Endothelial cell of umbilical vein (primary cell): ENCODE measurements at regions not wholly inside any gene's neighbourhood (a gene's known extent, or its start where the extent isn't known, plus 50 kb on each side); places are given as distances from the start of the nearest gene placed in this dataset.

Experiments
- BruUV-seq: library from RNA; stranded (reverse); fragments of 400-500 nt; replicated peaks from 2 replicates; lab custom pipeline; 2021; lab: Mats Ljungman, UMichigan
- CTCF ChIA-PET: fragments of 300-600, 350-600 bp; sonication (Branson Sonifier 250); formaldehyde crosslinking; loops from one replicate; lab custom pipeline; 2021; ENCODE audit warnings: antibody characterized with exemption, inconsistent platforms; lab: Charles Lee
- POLR2A ChIA-PET: fragments of 300-600, 350-600 bp; sonication (Branson Sonifier 250); formaldehyde crosslinking; loops from one replicate; lab custom pipeline; 2021; ENCODE audit warnings: antibody characterized with exemption, inconsistent platforms; lab: Charles Lee
- DNase-seq: peaks from one replicate; pipeline ENCODE4 v3.0.0-alpha.2; 2011; ENCODE audit warnings: low read depth, low spot score
- FAIRE-seq: peaks from 2 replicates; lab custom pipeline; 2011; peaks lifted over from hg19 to GRCh38; lab: Jason Lieb, UNC
- H2AFZ ChIP-seq: 2 replicates; pipeline ENCODE4 v1.6.0; 2012; ENCODE audit warnings: low read depth, low read length, control low read depth, inconsistent platforms
- H3K27ac ChIP-seq: 2 replicates; pipeline ENCODE4 v1.5.1; 2011; ENCODE audit warnings: low read depth, mild to moderate bottlenecking, control low read depth, low read length, moderate library complexity; ENCODE audit not compliant: insufficient read depth
- H3K27me3 ChIP-seq, 2 experiments: 2 replicates each; pipeline versions ENCODE4 v1.6.0 to v1.6.1; 2011; ENCODE audit warnings: low read length in 2 of 2, mixed read lengths in 1 of 2; ENCODE audit not compliant: control insufficient read depth in 2 of 2, insufficient read depth in 2 of 2
- H3K36me3 ChIP-seq, 2 experiments: 2 replicates in 1 of 2; 3 replicates in 1 of 2; pipeline ENCODE4 v1.5.1; 2011; ENCODE audit warnings: low read length in 2 of 2, mild to moderate bottlenecking in 1 of 2, moderate library complexity in 1 of 2; ENCODE audit not compliant: control insufficient read depth in 2 of 2, insufficient read depth in 2 of 2; ENCODE audit errors: extremely low read depth in 1 of 2
- H3K4me1 ChIP-seq: 3 replicates; pipeline ENCODE4 v1.5.1; 2011; ENCODE audit warnings: mild to moderate bottlenecking, low read length; ENCODE audit not compliant: control insufficient read depth, insufficient read depth; ENCODE audit errors: extremely low read depth
- H3K4me2 ChIP-seq: 2 replicates; pipeline ENCODE4 v1.6.1; 2011; ENCODE audit warnings: low read length, control low read depth, mixed read lengths; ENCODE audit not compliant: insufficient read depth
- H3K4me3 ChIP-seq, 3 experiments: fragments of 200-600 bp in 1 of 3; sonication (generic), shearing (Covaris generic) in 1 of 3; replicated peaks in 1 of 3; 2 replicates each; pipeline ENCODE4 v1.5.1; 2011 to 2016; ENCODE audit warnings: control low read depth in 3 of 3, low read length in 3 of 3, mild to moderate bottlenecking in 2 of 3, inconsistent platforms in 1 of 3, low read depth in 1 of 3, moderate library complexity in 1 of 3; ENCODE audit not compliant: insufficient read depth in 1 of 3
- H3K79me2 ChIP-seq: 2 replicates; pipeline ENCODE4 v1.6.0; 2012; ENCODE audit warnings: low read length, inconsistent platforms; ENCODE audit not compliant: control insufficient read depth, insufficient read depth
- H3K9ac ChIP-seq: replicated peaks from 2 replicates; pipeline ENCODE3; 2011; ENCODE audit warnings: low read length, control low read depth; ENCODE audit not compliant: insufficient read depth; ENCODE audit errors: extremely low read depth
- H3K9me1 ChIP-seq: replicated peaks from 3 replicates; pipeline ENCODE4 v1.6.0; 2011; ENCODE audit warnings: mild to moderate bottlenecking, low read length; ENCODE audit not compliant: control insufficient read depth, insufficient read depth; ENCODE audit errors: extremely low read depth
- H3K9me3 ChIP-seq: replicated peaks from 2 replicates; pipeline ENCODE4 v1.5.1; 2012; ENCODE audit warnings: low read length, inconsistent platforms; ENCODE audit not compliant: control insufficient read depth, insufficient read depth
- H4K20me1 ChIP-seq: replicated peaks from 2 replicates; pipeline ENCODE3; 2011; ENCODE audit warnings: mild to moderate bottlenecking, low read length; ENCODE audit not compliant: control insufficient read depth, insufficient read depth; ENCODE audit errors: extremely low read depth
- CTCF ChIP-seq, 2 donors: IDR thresholded peaks; 1 replicate in 1 of 2; 2 replicates in 1 of 2; pipeline ENCODE4 v1.5.1; 2011; ENCODE audit warnings: low read length in 2 of 2, mild to moderate bottlenecking in 2 of 2, moderate library complexity in 2 of 2, control low read depth in 1 of 2, inconsistent platforms in 1 of 2, low read depth in 1 of 2; ENCODE audit not compliant: insufficient read depth in 1 of 2; ENCODE audit errors: extremely low read depth in 1 of 2
- EZH2 ChIP-seq: IDR thresholded peaks from 2 replicates; pipeline ENCODE4 v1.6.1; 2012; ENCODE audit warnings: borderline replicate concordance, low read depth, mild to moderate bottlenecking, moderate library complexity, low read length, inconsistent platforms; ENCODE audit not compliant: severe bottlenecking
- FOS ChIP-seq: IDR thresholded peaks from 2 replicates; pipeline ENCODE4 v1.6.1; 2011; ENCODE audit warnings: mild to moderate bottlenecking, low read length, moderate library complexity, borderline replicate concordance; ENCODE audit not compliant: insufficient read depth
- GATA2 ChIP-seq: IDR thresholded peaks from 2 replicates; pipeline ENCODE4 v1.7.0; 2011; ENCODE audit warnings: low read depth, mild to moderate bottlenecking, moderate library complexity, mixed read lengths, low read length; ENCODE audit not compliant: insufficient read length, insufficient read depth
- JUN ChIP-seq: IDR thresholded peaks from 2 replicates; pipeline ENCODE4 v1.6.1; 2011; ENCODE audit warnings: borderline replicate concordance, low read depth; ENCODE audit not compliant: insufficient read length, insufficient read depth
- MAX ChIP-seq: IDR thresholded peaks from 2 replicates; pipeline ENCODE4 v1.6.1; 2011; ENCODE audit not compliant: insufficient read depth, insufficient read length
- MYC ChIP-seq: IDR thresholded peaks from one replicate; pipeline ENCODE4 v1.6.1; 2011; ENCODE audit warnings: mild to moderate bottlenecking, low read depth, low read length
- POLR2A ChIP-seq: IDR thresholded peaks from 2 replicates; pipeline ENCODE4 v1.6.1; 2012; ENCODE audit warnings: low read depth, mild to moderate bottlenecking, control low read depth, low read length
- POLR2AphosphoS5 ChIP-seq: IDR thresholded peaks from 2 replicates; pipeline ENCODE4 v1.6.1; 2012; ENCODE audit warnings: low read depth, mild to moderate bottlenecking, control low read depth, low read length, moderate library complexity; ENCODE audit not compliant: insufficient read depth
- dilution Hi-C: fragments of 300-500 bp; cut with MboI; formaldehyde crosslinking; loops from one replicate; pipeline ENCODE4 v1.15.0; 2019; ENCODE audit warnings: low sequenced_read_pairs; ENCODE audit not compliant: extremely low pct_ligation_motif_present
- intact Hi-C: fragments of 100-400 bp; cut with micrococcal nuclease; formaldehyde crosslinking; loops from one replicate; pipeline ENCODE4 v1.10.0; 2022

- Histone ChIP-seq H3K27me3 (no peaks in the 10 kb centered on the region), H3K9me1 (no peaks in the 10 kb centered on the region), H3K36me3 (no peaks in the 10 kb centered on the region), H4K20me1 (no peaks in the 10 kb centered on the region), H2AFZ (no peak overlapping the region), H3K4me2 (no peak overlapping the region), H3K27ac (no peak overlapping the region), H3K4me3 (no peak overlapping the region), H3K4me1 (no peaks in the 10 kb centered on the region), H3K9ac (no peak overlapping the region), H3K9me3 (no peaks in the 10 kb centered on the region), H3K79me2 (no peaks in the 10 kb centered on the region)
- intact Hi-C loops, result no loop called here
- dilution Hi-C loops, result no loop called here
- ChIA-PET CTCF (no interaction called here), POLR2A (no interaction called here)
- FAIRE-seq (no peak), DNase-seq (no peak)
- TF ChIP-seq CTCF (IDR thresholded peaks at IDR 0.05; ENCODE audit: extremely low read depth in 1 of 2, insufficient read depth in 1 of 2, low read depth in 1 of 2, low read length in 2 of 2) (no peak), FOS (no peak), POLR2AphosphoS5 (no peak), MAX (no peak), POLR2A (no peak), JUN (no peak), GATA2 (no peak), MYC (no peak), EZH2 (no peak)
- no TSS peak for BruUV-seq
Observed at GRCh38 chr1:114214016-114214415, 60.3 kb upstream of the SYT6 start.
